ENCODE measurements at regions not wholly inside any gene's neighbourhood (a gene's known extent, or its start where the extent isn't known, plus 50 kb on each side); places are given as distances from the start of the nearest gene placed in this dataset.

- Histone ChIP-seq H3K27ac (ENCODE audit: low read length) (peak overlapping the region; percentile 45), H3K4me3 (ENCODE audit: low read length) (no peak overlapping the region), H3K36me3 (ENCODE audit: control insufficient read depth, insufficient read depth, low read length) (no peaks in the 10 kb centered on the region), H3K27me3 (ENCODE audit: control insufficient read depth, insufficient read depth, low read length) (no peaks in the 10 kb centered on the region), H3K9me3 (replicated peaks; ENCODE audit: control insufficient read depth, low read depth, low read length) (no peaks in the 10 kb centered on the region), H3K4me1 (ENCODE audit: control insufficient read depth, insufficient read depth, low read length) (peaks cover 11% of the 10 kb centered on the region)
- 94% methylated on average over 2 of the region's 5 CpGs for WGBS (ENCODE audit: insufficient coverage)
- DNase-seq, result no peak
Observed at GRCh38 chr12:102543494-102544485, 63.4 kb upstream of the IGF1 start.

GRCh38 chr12:102542816-102543440, 62.6 kb upstream of the IGF1 start:
- whole genome bisulfite sequencing (ENCODE audit: insufficient coverage), result 44% methylated on average over 3 of the region's 6 CpGs
- Histone ChIP-seq H3K4me3 (ENCODE audit: low read length) (no peak overlapping the region), H3K4me1 (ENCODE audit: control insufficient read depth, insufficient read depth, low read length) (peaks cover 11% of the 10 kb centered on the region), H3K36me3 (ENCODE audit: control insufficient read depth, insufficient read depth, low read length) (no peaks in the 10 kb centered on the region), H3K27ac (ENCODE audit: low read length) (peak overlapping the region; percentile 45), H3K27me3 (ENCODE audit: control insufficient read depth, insufficient read depth, low read length) (no peaks in the 10 kb centered on the region), H3K9me3 (replicated peaks; ENCODE audit: control insufficient read depth, low read depth, low read length) (no peaks in the 10 kb centered on the region)
- DNase-seq, result peak; percentile 67

GRCh38 chr12:102540815-102541385, 60.5 kb upstream of the IGF1 start:
- no peaks in the 10 kb centered on the region for H3K9me3 ChIP-seq (replicated peaks; ENCODE audit: control insufficient read depth, low read depth, low read length)
- no peak overlapping the region for H3K4me3 ChIP-seq (ENCODE audit: low read length)
- H3K27ac ChIP-seq (ENCODE audit: low read length), result no peak overlapping the region
- 76% methylated on average over 2 of the region's 3 CpGs for WGBS (ENCODE audit: insufficient coverage)
- no peaks in the 10 kb centered on the region for H3K27me3 ChIP-seq (ENCODE audit: control insufficient read depth, insufficient read depth, low read length)
- H3K4me1 ChIP-seq (ENCODE audit: control insufficient read depth, insufficient read depth, low read length), result peaks cover 11% of the 10 kb centered on the region
- H3K36me3 ChIP-seq (ENCODE audit: control insufficient read depth, insufficient read depth, low read length), result no peaks in the 10 kb centered on the region
- DNase-seq, result no peak

DNA sequence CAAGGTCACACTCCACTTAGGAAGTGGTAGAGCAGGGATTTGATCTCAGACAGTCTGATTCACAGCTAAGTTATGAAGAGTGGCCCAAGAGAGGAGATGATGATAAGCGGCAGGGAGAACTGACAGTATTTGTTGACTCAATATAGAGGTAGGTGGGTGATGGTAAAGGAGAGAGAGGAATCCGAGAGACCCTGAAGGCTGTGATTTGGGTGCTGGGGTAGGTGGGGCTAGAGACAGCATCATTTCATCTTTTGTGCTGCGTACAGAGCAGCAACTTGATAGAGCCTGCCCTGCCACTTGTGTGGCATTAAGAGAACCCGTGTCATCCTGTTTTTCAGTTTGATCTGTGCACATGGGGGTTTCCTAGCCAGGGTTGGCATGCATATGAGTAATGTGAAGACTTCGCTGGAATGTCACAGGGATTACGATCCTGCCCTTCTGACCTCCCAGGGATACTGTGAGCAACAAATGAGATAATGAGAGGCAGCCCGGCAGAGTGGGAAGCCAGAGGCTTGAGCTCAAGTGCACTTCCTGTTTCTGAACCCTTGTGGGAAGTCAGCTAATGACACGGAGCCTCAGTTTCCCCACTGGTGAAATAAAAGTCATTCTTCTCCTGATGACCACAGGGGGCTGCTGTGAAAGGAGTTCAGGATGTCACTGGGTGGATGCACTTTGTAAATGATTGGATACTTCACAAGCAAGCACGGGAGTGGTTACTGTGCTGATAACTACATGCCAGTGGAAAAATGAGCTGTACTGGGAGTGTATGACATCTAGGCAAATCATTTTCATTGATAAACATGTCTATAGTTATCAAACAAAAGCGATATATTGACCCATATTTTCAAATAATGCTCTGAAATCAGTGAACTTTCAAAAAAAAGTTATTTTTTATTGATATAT, 59.5 kb upstream of the IGF1 start:
- Histone ChIP-seq H3K9me3 (replicated peaks; ENCODE audit: control insufficient read depth, low read depth, low read length) (no peaks in the 10 kb centered on the region), H3K4me3 (ENCODE audit: low read length) (no peak overlapping the region), H3K4me1 (ENCODE audit: control insufficient read depth, insufficient read depth, low read length) (peaks cover 12% of the 10 kb centered on the region), H3K27ac (ENCODE audit: low read length) (no peak overlapping the region), H3K27me3 (ENCODE audit: control insufficient read depth, insufficient read depth, low read length) (peaks cover 2% of the 10 kb centered on the region), H3K36me3 (ENCODE audit: control insufficient read depth, insufficient read depth, low read length) (no peaks in the 10 kb centered on the region)
- 42% methylated on average over 7 of the region's 10 CpGs for WGBS (ENCODE audit: insufficient coverage)
- peak; percentile 63 for DNase-seq

GRCh38 chr12:102535306-102535705, 54.9 kb upstream of the IGF1 start:
- Histone ChIP-seq H3K4me1 (ENCODE audit: control insufficient read depth, insufficient read depth, low read length) (peaks cover 6% of the 10 kb centered on the region), H3K27ac (ENCODE audit: low read length) (no peak overlapping the region), H3K4me3 (ENCODE audit: low read length) (no peak overlapping the region), H3K27me3 (ENCODE audit: control insufficient read depth, insufficient read depth, low read length) (peaks cover 2% of the 10 kb centered on the region), H3K9me3 (replicated peaks; ENCODE audit: control insufficient read depth, low read depth, low read length) (no peaks in the 10 kb centered on the region), H3K36me3 (ENCODE audit: control insufficient read depth, insufficient read depth, low read length) (no peaks in the 10 kb centered on the region)
- peak; percentile 22 for DNase-seq
- WGBS (ENCODE audit: insufficient coverage), result 68% methylated on average over 8 of the region's 8 CpGs

- 28% methylated on average over 12 of the region's 13 CpGs for WGBS (ENCODE audit: insufficient coverage)
- H3K4me3 ChIP-seq (ENCODE audit: low read length), result no peak overlapping the region
- H3K27me3 ChIP-seq (ENCODE audit: control insufficient read depth, insufficient read depth, low read length), result peaks cover 2% of the 10 kb centered on the region
Observed at GRCh38 chr12:102534899-102535298, 54.5 kb upstream of the IGF1 start.

DNA sequence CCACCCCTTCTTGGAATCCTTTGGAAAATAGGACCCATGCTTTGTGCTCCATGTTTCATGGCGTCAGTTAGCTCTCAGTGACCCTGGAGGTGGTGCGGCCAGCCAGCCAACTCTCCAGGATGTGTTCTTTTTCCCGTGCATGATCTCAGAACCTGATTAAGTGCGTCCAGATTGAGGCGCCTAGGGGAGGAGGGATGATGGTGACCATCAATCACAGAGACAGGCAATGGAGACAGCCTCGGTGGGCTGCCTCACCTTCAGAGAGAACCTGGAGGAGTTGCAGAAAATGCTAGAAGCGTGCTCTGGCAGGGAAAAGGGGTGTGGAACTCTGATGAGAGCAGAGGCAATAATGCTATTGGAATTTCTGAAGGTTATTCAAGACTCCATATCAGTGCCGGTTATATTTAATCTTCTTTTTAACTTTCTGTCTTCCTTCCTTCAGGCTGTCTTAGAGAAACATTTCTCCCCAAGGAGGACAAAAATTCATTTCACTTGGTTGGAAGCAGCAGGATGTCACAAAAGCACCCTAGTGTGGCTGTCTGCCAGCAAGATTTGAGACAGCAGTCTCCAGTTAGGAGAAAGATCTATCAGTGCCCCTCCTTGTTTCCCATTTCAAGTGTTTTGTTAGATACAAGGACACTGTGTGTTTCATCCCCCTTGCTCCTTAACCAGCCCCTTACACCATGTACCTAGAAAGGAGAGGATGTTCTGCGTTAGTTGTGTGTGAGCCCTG, 53.3 kb upstream of the IGF1 start:
- 68% methylated on average over 8 of the region's 9 CpGs for WGBS (ENCODE audit: insufficient coverage)
- H3K4me3 ChIP-seq (ENCODE audit: low read length), result no peak overlapping the region
- H3K4me1 ChIP-seq (ENCODE audit: control insufficient read depth, insufficient read depth, low read length), result peaks cover 2% of the 10 kb centered on the region
- DNase-seq, result no peak
- no peaks in the 10 kb centered on the region for H3K9me3 ChIP-seq (replicated peaks; ENCODE audit: control insufficient read depth, low read depth, low read length)
- no peaks in the 10 kb centered on the region for H3K36me3 ChIP-seq (ENCODE audit: control insufficient read depth, insufficient read depth, low read length)
- peaks cover 2% of the 10 kb centered on the region for H3K27me3 ChIP-seq (ENCODE audit: control insufficient read depth, insufficient read depth, low read length)
- H3K27ac ChIP-seq (ENCODE audit: low read length), result no peak overlapping the region

More at GRCh38 chr12:102534899-102535298, 54.5 kb upstream of the IGF1 start:
- Histone ChIP-seq H3K9me3 (replicated peaks; ENCODE audit: control insufficient read depth, low read depth, low read length) (no peaks in the 10 kb centered on the region), H3K27ac (ENCODE audit: low read length) (no peak overlapping the region), H3K36me3 (ENCODE audit: control insufficient read depth, insufficient read depth, low read length) (no peaks in the 10 kb centered on the region), H3K4me1 (ENCODE audit: control insufficient read depth, insufficient read depth, low read length) (peaks cover 3% of the 10 kb centered on the region)
- DNase-seq, result peak; percentile 20
